GM23338 (cell line): ENCODE measurements at regions not wholly inside any gene's neighbourhood (a gene's known extent, or its start where the extent isn't known, plus 50 kb on each side); places are given as distances from the start of the nearest gene placed in this dataset.

Source experiments
- ATAC-seq: fragments of 200-7000 bp; cut with Tn5 transposase; 3 replicates; pipeline ENCODE4 v1.9.1; 2020
- DNase-seq: peaks from one replicate; pipeline ENCODE4 v3.0.0-alpha.2; 2015; ENCODE audit warnings: low spot score
- H2AFZ ChIP-seq: fragments of 200-600 bp; sonication (generic); 2 replicates; pipeline ENCODE4 v1.8.0; 2016; ENCODE audit warnings: antibody characterized with exemption, mild to moderate bottlenecking, moderate library complexity
- H3F3A ChIP-seq: fragments of 200-600 bp; sonication (generic); replicated peaks from 2 replicates; pipeline ENCODE4 v1.8.0; 2017; ENCODE audit warnings: antibody characterized with exemption, mixed run types, low read depth
- H3K27ac ChIP-seq: fragments of 200-600 bp; sonication (generic); 2 replicates; pipeline ENCODE4 v1.6.1; 2016; ENCODE audit warnings: low read depth
- H3K27me3 ChIP-seq: fragments of 200-600 bp; sonication (generic); 2 replicates; pipeline ENCODE4 v1.8.0; 2016; ENCODE audit warnings: mild to moderate bottlenecking, mixed run types, moderate library complexity; ENCODE audit not compliant: insufficient read depth
- H3K36me3 ChIP-seq: fragments of 200-600 bp; sonication (generic); 2 replicates; pipeline ENCODE4 v1.8.0; 2016; ENCODE audit warnings: mild to moderate bottlenecking; ENCODE audit not compliant: insufficient read depth
- H3K4me1 ChIP-seq: fragments of 200-600 bp; sonication (generic); 2 replicates; pipeline ENCODE4 v1.8.0; 2016; ENCODE audit warnings: mild to moderate bottlenecking, moderate library complexity; ENCODE audit not compliant: insufficient read depth
- H3K4me2 ChIP-seq: fragments of 200-600 bp; sonication (generic); 2 replicates; pipeline ENCODE4 v1.7.1; 2017; ENCODE audit warnings: mixed run types
- H3K4me3 ChIP-seq: fragments of 200-600 bp; sonication (generic); 2 replicates; pipeline ENCODE4 v1.6.1; 2016; ENCODE audit warnings: mixed run types
- H3K79me2 ChIP-seq: fragments of 200-600 bp; sonication (generic); replicated peaks from 2 replicates; pipeline ENCODE4 v1.8.0; 2017; ENCODE audit warnings: mild to moderate bottlenecking; ENCODE audit not compliant: insufficient read depth
- H3K9me2 ChIP-seq: fragments of 200-600 bp; sonication (generic); 2 replicates; pipeline ENCODE4 v1.8.0; 2017; ENCODE audit not compliant: insufficient read depth
- H4K20me1 ChIP-seq: fragments of 200-600 bp; sonication (generic); replicated peaks from 2 replicates; pipeline ENCODE4 v1.8.0; 2017; ENCODE audit warnings: mild to moderate bottlenecking; ENCODE audit not compliant: insufficient read depth
- H3K27ac Mint-ChIP-seq: 2 replicates; pipeline ENCODE4 v1.8.0; 2020; ENCODE audit warnings: inconsistent platforms, mild to moderate bottlenecking, moderate library complexity, mixed read lengths
- H3K27me3 Mint-ChIP-seq: 3 replicates; pipeline ENCODE4 v1.8.0; 2022; ENCODE audit warnings: low read depth, mild to moderate bottlenecking, moderate library complexity, mixed read lengths, inconsistent platforms; ENCODE audit not compliant: insufficient read depth, poor library complexity
- H3K36me3 Mint-ChIP-seq: 3 replicates; pipeline ENCODE4 v1.8.0; 2021; ENCODE audit warnings: low read depth, mild to moderate bottlenecking, inconsistent platforms, moderate library complexity, mixed read lengths
- H3K4me1 Mint-ChIP-seq: 3 replicates; pipeline ENCODE4 v1.8.0; 2020; ENCODE audit warnings: mild to moderate bottlenecking, inconsistent platforms, mixed read lengths
- H3K4me3 Mint-ChIP-seq: 3 replicates; pipeline ENCODE4 v1.8.0; 2021; ENCODE audit warnings: moderate library complexity, mild to moderate bottlenecking, inconsistent platforms, mixed read lengths
- H3K9me3 Mint-ChIP-seq: 3 replicates; pipeline ENCODE4 v1.8.0; 2020; ENCODE audit warnings: moderate library complexity, mild to moderate bottlenecking, inconsistent platforms, mixed read lengths
- CREB1 ChIP-seq: fragments of 250-450 bp; sonication (Bioruptor Pico); IDR thresholded peaks from 2 replicates; pipeline ENCODE4 v1.5.0; 2020; ENCODE audit warnings: low read depth, mild to moderate bottlenecking, moderate library complexity
- EZH2phosphoT487 ChIP-seq: fragments of 200-600 bp; sonication (generic); IDR thresholded peaks from one replicate; pipeline ENCODE4 v1.8.1; 2018; ENCODE audit warnings: antibody characterized with exemption; ENCODE audit not compliant: unreplicated experiment
- JUNB ChIP-seq: IDR thresholded peaks from one replicate; pipeline ENCODE4 v1.6.1; 2016; ENCODE audit warnings: antibody characterized with exemption; ENCODE audit not compliant: unreplicated experiment
- REST ChIP-seq: IDR thresholded peaks from one replicate; pipeline ENCODE4 v1.6.1; 2018; ENCODE audit warnings: antibody characterized with exemption; ENCODE audit not compliant: unreplicated experiment
- STAT1 ChIP-seq: IDR thresholded peaks from one replicate; pipeline ENCODE4 v1.6.1; 2016; ENCODE audit warnings: antibody characterized with exemption; ENCODE audit not compliant: unreplicated experiment
- ZNF114 ChIP-seq: fragments of 250-450 bp; sonication (Bioruptor Pico); IDR thresholded peaks from 2 replicates; pipeline ENCODE4 v1.5.0; 2020; ENCODE audit warnings: mild to moderate bottlenecking, moderate library complexity
- ZNF331 ChIP-seq: fragments of 250-450 bp; sonication (Bioruptor Pico); IDR thresholded peaks from 2 replicates; pipeline ENCODE4 v1.5.0; 2020; ENCODE audit warnings: low read depth, mild to moderate bottlenecking, moderate library complexity
- ZNF462 ChIP-seq: fragments of 250-450 bp; sonication (Bioruptor Pico); IDR thresholded peaks from 2 replicates; pipeline ENCODE4 v1.5.0; 2020; ENCODE audit warnings: mild to moderate bottlenecking, moderate library complexity
- TF ChIP-seq, protein P1 (sequence below): IDR thresholded peaks from 2 replicates; pipeline ENCODE4 v1.6.1; 2016; ENCODE audit warnings: antibody characterized with exemption

GRCh38 chr7:81427461-81427860, 342.4 kb downstream of the HGF start:
- Mint-ChIP-seq H3K4me1 (peaks cover 15% of the 10 kb centered on the region; the same call in 2 of the 3 replicates), H3K9me3 (no peaks in the 10 kb centered on the region), H3K27me3 (peaks cover 2% of the 10 kb centered on the region), H3K4me3 (no peak overlapping the region), H3K36me3 (no peaks in the 10 kb centered on the region), H3K27ac (no peak overlapping the region)
- Histone ChIP-seq H3K4me1 (no peaks in the 10 kb centered on the region; the same call in 1 of the 2 replicates), H3F3A (no peaks in the 10 kb centered on the region), H3K36me3 (no peaks in the 10 kb centered on the region), H2AFZ (no peak overlapping the region), H3K4me2 (no peak overlapping the region), H3K27ac (no peak overlapping the region), H3K4me3 (no peak overlapping the region), H3K9me2 (peaks cover 5% of the 10 kb centered on the region; the same call in 1 of the 2 replicates), H4K20me1 (no peaks in the 10 kb centered on the region), H3K79me2 (no peaks in the 10 kb centered on the region), H3K27me3 (no peaks in the 10 kb centered on the region)
- ATAC-seq = no peak
- DNase-seq = no peak
- TF ChIP-seq EZH2phosphoT487 = no peak
- no peak for TF ChIP-seq JUNB
- no peak for TF ChIP-seq ZNF114 (CRISPR knock-in tag)
- TF ChIP-seq, protein P1, sequence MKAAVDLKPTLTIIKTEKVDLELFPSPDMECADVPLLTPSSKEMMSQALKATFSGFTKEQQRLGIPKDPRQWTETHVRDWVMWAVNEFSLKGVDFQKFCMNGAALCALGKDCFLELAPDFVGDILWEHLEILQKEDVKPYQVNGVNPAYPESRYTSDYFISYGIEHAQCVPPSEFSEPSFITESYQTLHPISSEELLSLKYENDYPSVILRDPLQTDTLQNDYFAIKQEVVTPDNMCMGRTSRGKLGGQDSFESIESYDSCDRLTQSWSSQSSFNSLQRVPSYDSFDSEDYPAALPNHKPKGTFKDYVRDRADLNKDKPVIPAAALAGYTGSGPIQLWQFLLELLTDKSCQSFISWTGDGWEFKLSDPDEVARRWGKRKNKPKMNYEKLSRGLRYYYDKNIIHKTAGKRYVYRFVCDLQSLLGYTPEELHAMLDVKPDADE = no peak
- TF ChIP-seq STAT1 = no peak
- no peak for TF ChIP-seq ZNF331
- TF ChIP-seq CREB1 = no peak
- TF ChIP-seq REST = no peak
- no peak for TF ChIP-seq ZNF462 (CRISPR knock-in tag)
